Panc1 (cell line): ENCODE measurements at regions not wholly inside any gene's neighbourhood (a gene's known extent, or its start where the extent isn't known, plus 50 kb on each side); places are given as distances from the start of the nearest gene placed in this dataset.

Source experiments
- ATAC-seq: fragments of 200-7000 bp; cut with Tn5 transposase; 2 replicates; pipeline ENCODE4 v1.9.1; 2020; ENCODE audit warnings: mild to moderate bottlenecking, moderate library complexity
- BruUV-seq: library from RNA; stranded (reverse); fragments of 400-500 nt; replicated peaks from 2 replicates; lab custom pipeline; 2021; lab: Mats Ljungman, UMichigan
- CTCF ChIA-PET: fragments of 300-600 bp; sonication (Branson Sonifier 250); formaldehyde crosslinking; loops from one replicate; lab custom pipeline; 2022; ENCODE audit warnings: antibody characterized with exemption; lab: Charles Lee
- POLR2A ChIA-PET: fragments of 300-600 bp; sonication (Branson Sonifier 250); formaldehyde crosslinking; loops from one replicate; lab custom pipeline; 2022; ENCODE audit warnings: antibody characterized with exemption; lab: Charles Lee
- DNase-seq: peaks from one replicate; pipeline ENCODE4 v3.0.0-alpha.2; 2010; ENCODE audit warnings: low read depth, low spot score
- H3K27ac ChIP-seq: 2 replicates; pipeline ENCODE4 v1.5.1; 2011; ENCODE audit warnings: mild to moderate bottlenecking, low read length, inconsistent platforms
- H3K27me3 ChIP-seq: fragments of 200-500 bp; sonication (Bioruptor generic); 2 replicates; pipeline ENCODE4 v1.6.0; 2014; ENCODE audit warnings: low read length, inconsistent platforms; ENCODE audit not compliant: control insufficient read depth, insufficient read depth
- H3K36me3 ChIP-seq: fragments of 200-500 bp; sonication (Bioruptor generic); 2 replicates; pipeline ENCODE4 v1.5.1; 2014; ENCODE audit warnings: inconsistent platforms, mild to moderate bottlenecking, low read length, moderate library complexity; ENCODE audit not compliant: control insufficient read depth, insufficient read depth
- H3K4me1 ChIP-seq: 2 replicates; pipeline ENCODE4 v1.5.1; 2011; ENCODE audit warnings: inconsistent platforms, mild to moderate bottlenecking, low read length, moderate library complexity; ENCODE audit not compliant: control insufficient read depth, insufficient read depth
- H3K4me3 ChIP-seq, 2 experiments: 2 replicates each; pipeline ENCODE4 v1.5.1; 2011 to 2012; ENCODE audit warnings: low read depth in 2 of 2, low read length in 2 of 2, mild to moderate bottlenecking in 2 of 2, inconsistent platforms in 1 of 2, moderate library complexity in 1 of 2
- H3K9me3 ChIP-seq: fragments of 200-500 bp; sonication (Bioruptor generic); 2 replicates; pipeline ENCODE4 v1.5.1; 2014; ENCODE audit warnings: low read depth, mild to moderate bottlenecking, inconsistent platforms, low read length, moderate library complexity; ENCODE audit not compliant: control insufficient read depth, insufficient read depth
- CTCF ChIP-seq: fragments of 450-650 bp; IDR thresholded peaks from 2 replicates; pipeline ENCODE4 v1.5.1; 2017; ENCODE audit warnings: mild to moderate bottlenecking
- POLR2AphosphoS5 ChIP-seq: IDR thresholded peaks from 2 replicates; pipeline ENCODE4 v1.6.1; 2012; ENCODE audit warnings: mild to moderate bottlenecking, low read depth, low read length, moderate library complexity
- SIN3A ChIP-seq: IDR thresholded peaks from 2 replicates; pipeline ENCODE4 v1.6.1; 2012; ENCODE audit warnings: low read depth, mild to moderate bottlenecking, low read length, moderate library complexity, borderline replicate concordance; ENCODE audit not compliant: insufficient read depth
- TCF7L2 ChIP-seq: IDR thresholded peaks from 2 replicates; pipeline ENCODE4 v1.6.1; 2011; ENCODE audit warnings: mild to moderate bottlenecking, low read depth, low read length, inconsistent platforms
- in situ Hi-C: cut with HindIII; loops from 2 replicates; pipeline ENCODE4 v1.10.0; 2016; ENCODE audit warnings: low sequenced_read_pairs, low pct_unique_long_range_greater_than_20kb
- intact Hi-C: fragments of 100-400 bp; cut with micrococcal nuclease; formaldehyde crosslinking; loops from one replicate; pipeline ENCODE4 v1.10.0; 2022; ENCODE audit not compliant: unreplicated experiment
- TF ChIP-seq, protein P1 (sequence below), 2 experiments: IDR thresholded peaks; 2 replicates each; pipeline ENCODE4 v1.6.1; 2011 to 2012; ENCODE audit warnings: low read depth in 2 of 2, control low read depth in 1 of 2, low read length in 1 of 2, mild to moderate bottlenecking in 1 of 2, moderate library complexity in 1 of 2; ENCODE audit not compliant: insufficient read depth in 1 of 2

DNA sequence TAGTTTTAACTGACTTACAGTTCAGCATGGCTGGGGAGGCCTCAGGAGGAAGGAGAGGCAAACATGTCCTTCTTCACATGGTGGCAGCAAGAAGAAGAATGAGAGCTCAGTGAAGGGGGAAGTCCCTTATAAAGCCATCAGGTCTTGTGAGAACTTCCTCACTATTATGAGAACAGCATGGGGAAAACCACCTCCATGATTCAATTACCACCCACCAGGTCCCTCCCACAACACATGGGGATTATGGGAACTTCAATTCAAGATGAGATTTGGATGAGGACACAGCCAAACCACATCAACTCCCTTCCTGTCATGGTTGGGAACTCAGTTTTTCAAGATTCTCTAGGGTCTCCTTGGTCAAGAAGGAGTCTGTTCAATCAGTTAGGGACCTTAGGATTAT lies 432.9 kb upstream of the CNTN5 start:
- POLR2A ChIA-PET, result no interaction called here
- TF ChIP-seq POLR2AphosphoS5 (no peak), TCF7L2 (no peak), CTCF (no peak), SIN3A (no peak)
- TF ChIP-seq, protein P1, sequence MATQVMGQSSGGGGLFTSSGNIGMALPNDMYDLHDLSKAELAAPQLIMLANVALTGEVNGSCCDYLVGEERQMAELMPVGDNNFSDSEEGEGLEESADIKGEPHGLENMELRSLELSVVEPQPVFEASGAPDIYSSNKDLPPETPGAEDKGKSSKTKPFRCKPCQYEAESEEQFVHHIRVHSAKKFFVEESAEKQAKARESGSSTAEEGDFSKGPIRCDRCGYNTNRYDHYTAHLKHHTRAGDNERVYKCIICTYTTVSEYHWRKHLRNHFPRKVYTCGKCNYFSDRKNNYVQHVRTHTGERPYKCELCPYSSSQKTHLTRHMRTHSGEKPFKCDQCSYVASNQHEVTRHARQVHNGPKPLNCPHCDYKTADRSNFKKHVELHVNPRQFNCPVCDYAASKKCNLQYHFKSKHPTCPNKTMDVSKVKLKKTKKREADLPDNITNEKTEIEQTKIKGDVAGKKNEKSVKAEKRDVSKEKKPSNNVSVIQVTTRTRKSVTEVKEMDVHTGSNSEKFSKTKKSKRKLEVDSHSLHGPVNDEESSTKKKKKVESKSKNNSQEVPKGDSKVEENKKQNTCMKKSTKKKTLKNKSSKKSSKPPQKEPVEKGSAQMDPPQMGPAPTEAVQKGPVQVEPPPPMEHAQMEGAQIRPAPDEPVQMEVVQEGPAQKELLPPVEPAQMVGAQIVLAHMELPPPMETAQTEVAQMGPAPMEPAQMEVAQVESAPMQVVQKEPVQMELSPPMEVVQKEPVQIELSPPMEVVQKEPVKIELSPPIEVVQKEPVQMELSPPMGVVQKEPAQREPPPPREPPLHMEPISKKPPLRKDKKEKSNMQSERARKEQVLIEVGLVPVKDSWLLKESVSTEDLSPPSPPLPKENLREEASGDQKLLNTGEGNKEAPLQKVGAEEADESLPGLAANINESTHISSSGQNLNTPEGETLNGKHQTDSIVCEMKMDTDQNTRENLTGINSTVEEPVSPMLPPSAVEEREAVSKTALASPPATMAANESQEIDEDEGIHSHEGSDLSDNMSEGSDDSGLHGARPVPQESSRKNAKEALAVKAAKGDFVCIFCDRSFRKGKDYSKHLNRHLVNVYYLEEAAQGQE (IDR thresholded peaks at IDR 0.05; ENCODE audit: insufficient read depth in 1 of 2, low read depth in 2 of 2, low read length in 1 of 2), result no peak
- in situ Hi-C loops, result no loop called here

GRCh38 chr11:98589967-98590366 lies 430.8 kb upstream of the CNTN5 start:
- Histone ChIP-seq H3K9me3 (0 out of 2 replicates have a peak, but pooled peaks cover 9% of the 10 kb centered on the region), H3K27me3 (no peaks in the 10 kb centered on the region), H3K4me3 (no peak overlapping the region), H3K4me1 (no peaks in the 10 kb centered on the region), H3K27ac (no peak overlapping the region), H3K36me3 (no peaks in the 10 kb centered on the region)
- no peak for ATAC-seq
- TF ChIP-seq TCF7L2 (no peak), SIN3A (no peak), POLR2AphosphoS5 (no peak), CTCF (no peak)
- TF ChIP-seq, protein P1 (IDR thresholded peaks at IDR 0.05; ENCODE audit: insufficient read depth in 1 of 2, low read depth in 2 of 2, low read length in 1 of 2), result no peak
- POLR2A ChIA-PET, result no interaction called here
- in situ Hi-C loops, result no loop called here
- no TSS peak for BruUV-seq
- CTCF ChIA-PET, result no interaction called here
- intact Hi-C loops, result no loop called here
- DNase-seq, result no peak

More for the DNA sequence above, 432.9 kb upstream of the CNTN5 start:
- H3K4me1 ChIP-seq, result no peaks in the 10 kb centered on the region
- no peaks in the 10 kb centered on the region for H3K36me3 ChIP-seq
- no peak overlapping the region for H3K4me3 ChIP-seq
- DNase-seq, result no peak
- H3K27ac ChIP-seq, result no peak overlapping the region
- CTCF ChIA-PET, result no interaction called here
- H3K9me3 ChIP-seq, result no peaks in the 10 kb centered on the region
- intact Hi-C loops, result no loop called here
- no peak for ATAC-seq
- H3K27me3 ChIP-seq, result no peaks in the 10 kb centered on the region
- no TSS peak for BruUV-seq
